Activated T-helper 1 cell treated with anti-CD3 and anti-CD28 coated beads, Interleukin-12 subunit alpha, Interleukin-12 subunit beta, Interleukin-2, Interleukin-4 antibody, amounts not matched to agents 30 ng/mL and 10 ng/mL and 1 ng/mL, durations not matched to agents 14 hours and 24 hours and 36 hours (primary cell): ENCODE measurements at regions not wholly inside any gene's neighbourhood (a gene's known extent, or its start where the extent isn't known, plus 50 kb on each side); places are given as distances from the start of the nearest gene placed in this dataset.

Experiments used
- DNase-seq: peaks from one replicate; pipeline ENCODE4 v3.0.0; 2021; ENCODE audit warnings: low spot score
- H3K27ac Mint-ChIP-seq: one replicate; pipeline ENCODE4 v1.8.0; 2021; ENCODE audit warnings: mild to moderate bottlenecking, mixed read lengths
- H3K27me3 Mint-ChIP-seq: one replicate; pipeline ENCODE4 v1.8.0; 2022; ENCODE audit warnings: mild to moderate bottlenecking, moderate library complexity, mixed read lengths; ENCODE audit not compliant: insufficient read depth
- H3K36me3 Mint-ChIP-seq: one replicate; pipeline ENCODE4 v1.8.0; 2021; ENCODE audit warnings: low read depth, mixed read lengths
- H3K4me1 Mint-ChIP-seq: one replicate; pipeline ENCODE4 v1.8.0; 2021; ENCODE audit warnings: low read depth, mixed read lengths
- H3K4me3 Mint-ChIP-seq: one replicate; pipeline ENCODE4 v1.8.0; 2021; ENCODE audit warnings: mild to moderate bottlenecking, moderate library complexity, mixed read lengths
- H3K9me3 Mint-ChIP-seq: one replicate; pipeline ENCODE4 v1.8.0; 2021; ENCODE audit warnings: mixed read lengths
- intact Hi-C: fragments of 100-400 bp; cut with micrococcal nuclease; formaldehyde crosslinking; loops from one replicate; pipeline ENCODE4 v1.15.1; 2024

GRCh38 chr20:36096435-36096834 is 58.1 kb upstream of the EPB41L1 start:
- intact Hi-C loops = no loop called here
- H3K27me3 Mint-ChIP-seq = peaks cover 32% of the 10 kb centered on the region
- no peaks in the 10 kb centered on the region for H3K9me3 Mint-ChIP-seq

DNA sequence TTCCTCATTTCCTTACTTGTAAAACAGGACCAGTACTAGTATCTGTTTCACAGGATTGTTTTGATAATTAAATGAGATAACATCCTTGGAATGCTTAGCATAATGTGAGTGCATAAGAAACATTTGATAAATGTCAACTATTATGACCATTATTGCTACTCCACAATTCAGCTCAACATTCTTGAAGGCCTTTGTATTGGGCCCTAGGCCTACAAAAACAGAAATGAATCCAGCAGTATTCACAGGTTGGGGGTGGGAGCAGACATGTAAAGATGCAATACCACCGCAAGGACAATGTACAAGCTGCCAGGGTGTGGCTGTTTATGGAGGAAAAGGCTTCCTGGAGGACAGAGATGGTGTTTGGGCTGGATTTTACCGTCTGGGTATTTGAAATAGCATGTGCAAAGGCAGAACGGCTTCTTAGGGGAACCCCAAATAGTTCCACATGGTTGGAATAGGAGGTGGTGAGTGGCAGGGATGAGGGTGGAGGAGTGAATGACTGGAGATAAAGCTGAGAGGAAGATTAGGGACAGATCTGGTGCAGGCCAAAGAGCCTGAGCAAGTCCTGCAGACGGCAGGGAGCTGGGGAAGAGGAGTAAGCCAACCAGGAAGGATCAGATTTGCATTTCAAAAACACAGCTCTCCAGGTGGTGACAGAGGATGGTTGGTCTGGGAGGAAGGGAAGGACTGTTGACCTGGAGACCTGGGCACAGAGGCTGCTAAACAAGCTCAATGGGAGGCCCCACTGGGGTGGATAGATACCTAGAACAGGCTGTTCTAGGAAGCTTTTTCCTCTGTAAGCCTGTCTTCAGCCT is 57.0 kb upstream of the EPB41L1 start:
- no peaks in the 10 kb centered on the region for H3K9me3 Mint-ChIP-seq
- intact Hi-C loops = no loop called here
- H3K36me3 Mint-ChIP-seq = peaks cover 3% of the 10 kb centered on the region
- DNase-seq = no peak
- no peak overlapping the region for H3K27ac Mint-ChIP-seq
- H3K4me3 Mint-ChIP-seq = no peak overlapping the region
- H3K27me3 Mint-ChIP-seq = peaks cover 26% of the 10 kb centered on the region
- peaks cover 12% of the 10 kb centered on the region for H3K4me1 Mint-ChIP-seq

More at GRCh38 chr20:36096435-36096834, 58.1 kb upstream of the EPB41L1 start:
- H3K4me3 Mint-ChIP-seq = no peak overlapping the region
- H3K4me1 Mint-ChIP-seq = peaks cover 12% of the 10 kb centered on the region
- H3K27ac Mint-ChIP-seq = no peak overlapping the region
- peaks cover 3% of the 10 kb centered on the region for H3K36me3 Mint-ChIP-seq
- DNase-seq = no peak

DNA sequence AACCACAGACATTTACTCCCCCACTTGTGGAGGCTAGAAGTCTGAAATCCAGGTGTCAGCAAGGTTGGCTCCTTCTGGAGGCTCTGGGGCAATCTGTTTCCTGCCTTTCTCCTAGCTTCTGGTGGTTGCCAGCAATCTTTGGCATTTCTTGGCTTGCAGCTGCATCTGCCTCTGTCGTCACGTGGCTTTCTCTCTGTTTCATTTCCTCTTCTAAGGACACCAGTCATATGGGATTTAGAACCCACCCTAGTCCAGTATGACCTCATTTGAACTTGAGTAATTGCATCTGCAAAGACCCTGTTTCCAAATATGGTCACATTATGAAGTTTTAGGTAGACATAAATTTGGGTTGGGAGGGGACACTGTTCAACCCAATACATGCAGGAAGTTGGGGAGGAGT is 56.2 kb upstream of the EPB41L1 start:
- intact Hi-C loops = no loop called here
- Mint-ChIP-seq H3K9me3 (no peaks in the 10 kb centered on the region), H3K36me3 (no peaks in the 10 kb centered on the region), H3K27ac (no peak overlapping the region), H3K4me1 (peaks cover 6% of the 10 kb centered on the region), H3K4me3 (no peak overlapping the region), H3K27me3 (peaks cover 21% of the 10 kb centered on the region)
- no peak for DNase-seq

- peaks cover 2% of the 10 kb centered on the region for H3K4me1 Mint-ChIP-seq
- no peaks in the 10 kb centered on the region for H3K9me3 Mint-ChIP-seq
- no peaks in the 10 kb centered on the region for H3K36me3 Mint-ChIP-seq
- DNase-seq = no peak
- intact Hi-C loops = no loop called here
- no peak overlapping the region for H3K4me3 Mint-ChIP-seq
- no peak overlapping the region for H3K27ac Mint-ChIP-seq
- peaks cover 18% of the 10 kb centered on the region for H3K27me3 Mint-ChIP-seq
Measured at GRCh38 chr20:36099106-36099505, 55.4 kb upstream of the EPB41L1 start.

DNA sequence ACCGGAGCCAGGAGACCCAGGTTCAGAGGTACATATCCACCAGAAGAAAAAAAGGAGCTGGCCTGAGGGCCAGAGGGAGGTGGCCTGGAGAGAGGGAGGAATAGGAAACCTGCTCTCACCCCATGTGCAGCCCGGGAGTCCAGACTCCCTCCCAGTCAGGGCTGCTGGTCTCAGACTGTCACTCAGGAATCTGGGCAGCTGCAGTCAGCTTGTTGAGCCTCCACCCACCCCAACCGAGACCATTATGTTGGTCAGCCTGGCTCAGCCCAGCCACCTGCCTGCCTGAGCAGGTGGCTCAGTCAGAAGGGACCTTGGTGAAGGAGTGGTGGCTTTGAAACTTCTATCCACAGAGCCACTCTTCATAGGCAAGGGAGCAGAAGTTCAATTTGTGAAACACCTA is 53.3 kb upstream of the EPB41L1 start:
- H3K4me3 Mint-ChIP-seq = no peak overlapping the region
- no peaks in the 10 kb centered on the region for H3K9me3 Mint-ChIP-seq
- intact Hi-C loops = no loop called here
- no peaks in the 10 kb centered on the region for H3K36me3 Mint-ChIP-seq
- no peak for DNase-seq
- no peaks in the 10 kb centered on the region for H3K4me1 Mint-ChIP-seq
- H3K27ac Mint-ChIP-seq = no peak overlapping the region
- H3K27me3 Mint-ChIP-seq = peaks cover 6% of the 10 kb centered on the region

DNA sequence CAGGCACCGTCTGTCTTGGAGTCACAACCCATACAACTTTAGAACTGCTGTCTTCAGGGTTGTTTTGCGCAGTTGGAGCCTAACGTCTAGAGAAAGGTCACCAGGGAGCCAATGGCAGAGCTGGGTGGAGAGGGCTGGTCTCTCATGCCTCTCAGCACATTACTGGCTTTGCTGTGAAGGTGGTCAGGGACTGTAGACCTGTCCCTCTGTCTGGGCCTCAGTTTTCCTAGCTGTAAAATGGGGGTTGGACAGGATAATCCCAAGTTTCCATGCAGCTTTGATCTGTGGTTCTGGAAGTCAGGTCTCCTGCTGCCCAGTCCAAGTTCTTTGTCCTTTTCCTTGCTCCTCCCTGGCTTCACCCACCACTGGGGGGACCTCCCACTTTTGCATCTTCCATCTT is 52.2 kb upstream of the EPB41L1 start:
- no peak for DNase-seq
- intact Hi-C loops = no loop called here
- no peaks in the 10 kb centered on the region for H3K36me3 Mint-ChIP-seq

DNA sequence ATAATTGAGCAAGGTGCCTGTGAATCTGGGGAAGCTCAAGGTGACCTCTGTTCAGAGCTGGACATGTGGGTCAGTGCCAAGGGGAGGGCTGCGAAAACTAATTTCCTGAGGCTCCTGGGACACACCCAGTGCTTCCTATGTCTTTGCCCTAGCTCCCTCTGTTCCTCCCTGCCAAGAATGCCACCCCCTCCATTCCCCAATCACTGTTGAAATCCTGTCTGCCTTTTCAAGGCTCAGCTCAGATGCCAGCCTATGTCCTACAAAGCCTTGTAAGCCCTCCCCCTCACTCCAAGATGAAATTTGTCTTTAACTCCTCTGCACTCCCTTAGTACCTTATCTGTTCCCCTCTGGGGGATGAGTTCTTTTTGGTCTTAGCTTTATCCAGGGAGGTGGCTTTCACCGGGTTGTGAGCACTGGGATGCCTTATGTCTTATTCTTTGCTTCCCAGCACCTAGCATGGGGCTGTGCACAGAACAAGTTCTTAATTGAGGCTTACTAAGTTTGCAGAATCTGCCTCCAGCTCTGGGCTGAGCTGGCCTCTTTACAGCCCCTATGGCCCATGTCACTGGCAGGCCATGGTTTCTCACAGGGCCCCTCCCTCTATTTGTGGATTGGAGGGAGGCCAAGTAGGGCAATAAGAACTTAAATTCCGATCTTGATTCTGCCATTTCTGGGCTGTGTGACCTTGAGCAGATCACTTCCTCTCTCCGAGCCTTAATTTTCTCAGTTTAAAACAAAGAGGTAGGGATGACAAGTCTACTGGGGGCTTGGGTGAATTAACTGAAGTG is 51.5 kb upstream of the EPB41L1 start:
- Mint-ChIP-seq H3K9me3 (no peaks in the 10 kb centered on the region), H3K4me3 (no peak overlapping the region), H3K36me3 (no peaks in the 10 kb centered on the region), H3K4me1 (no peaks in the 10 kb centered on the region), H3K27ac (no peak overlapping the region), H3K27me3 (no peaks in the 10 kb centered on the region)
- no peak for DNase-seq
- intact Hi-C loops = no loop called here

More for the DNA sequence above, 52.2 kb upstream of the EPB41L1 start:
- no peak overlapping the region for H3K4me3 Mint-ChIP-seq
- no peaks in the 10 kb centered on the region for H3K27me3 Mint-ChIP-seq
- no peaks in the 10 kb centered on the region for H3K9me3 Mint-ChIP-seq
- no peaks in the 10 kb centered on the region for H3K4me1 Mint-ChIP-seq
- no peak overlapping the region for H3K27ac Mint-ChIP-seq

GRCh38 chr20:36104244-36104643 is 50.3 kb upstream of the EPB41L1 start:
- Mint-ChIP-seq H3K9me3 (no peaks in the 10 kb centered on the region), H3K4me1 (no peaks in the 10 kb centered on the region), H3K4me3 (no peak overlapping the region), H3K36me3 (no peaks in the 10 kb centered on the region), H3K27me3 (peaks cover 1% of the 10 kb centered on the region), H3K27ac (no peak overlapping the region)
- DNase-seq = no peak
- intact Hi-C loops = no loop called here
